ENCODE measurements at regions not wholly inside any gene's neighbourhood (a gene's known extent, or its start where the extent isn't known, plus 50 kb on each side); places are given as distances from the start of the nearest gene placed in this dataset.

DNA sequence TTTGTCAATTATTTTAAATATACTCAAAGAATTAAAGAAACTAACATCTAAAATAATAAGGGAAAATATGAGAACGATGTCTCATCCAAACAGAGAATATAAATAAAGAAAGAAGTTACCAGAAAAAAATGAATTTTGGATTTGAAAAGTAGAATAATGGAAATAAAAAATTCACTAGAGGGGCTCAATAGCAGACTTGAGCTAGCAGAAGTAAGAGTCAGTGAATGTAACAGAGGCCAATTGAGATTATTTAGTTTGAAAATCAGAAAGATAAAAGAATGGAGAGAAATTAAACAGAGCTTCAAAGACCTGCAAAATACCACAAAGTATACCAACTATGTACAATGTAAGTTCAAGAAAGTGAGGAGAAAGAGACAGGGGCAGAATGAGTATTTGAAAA, 333.6 kb downstream of the GPD2 start:
- TF ChIP-seq, protein P1, sequence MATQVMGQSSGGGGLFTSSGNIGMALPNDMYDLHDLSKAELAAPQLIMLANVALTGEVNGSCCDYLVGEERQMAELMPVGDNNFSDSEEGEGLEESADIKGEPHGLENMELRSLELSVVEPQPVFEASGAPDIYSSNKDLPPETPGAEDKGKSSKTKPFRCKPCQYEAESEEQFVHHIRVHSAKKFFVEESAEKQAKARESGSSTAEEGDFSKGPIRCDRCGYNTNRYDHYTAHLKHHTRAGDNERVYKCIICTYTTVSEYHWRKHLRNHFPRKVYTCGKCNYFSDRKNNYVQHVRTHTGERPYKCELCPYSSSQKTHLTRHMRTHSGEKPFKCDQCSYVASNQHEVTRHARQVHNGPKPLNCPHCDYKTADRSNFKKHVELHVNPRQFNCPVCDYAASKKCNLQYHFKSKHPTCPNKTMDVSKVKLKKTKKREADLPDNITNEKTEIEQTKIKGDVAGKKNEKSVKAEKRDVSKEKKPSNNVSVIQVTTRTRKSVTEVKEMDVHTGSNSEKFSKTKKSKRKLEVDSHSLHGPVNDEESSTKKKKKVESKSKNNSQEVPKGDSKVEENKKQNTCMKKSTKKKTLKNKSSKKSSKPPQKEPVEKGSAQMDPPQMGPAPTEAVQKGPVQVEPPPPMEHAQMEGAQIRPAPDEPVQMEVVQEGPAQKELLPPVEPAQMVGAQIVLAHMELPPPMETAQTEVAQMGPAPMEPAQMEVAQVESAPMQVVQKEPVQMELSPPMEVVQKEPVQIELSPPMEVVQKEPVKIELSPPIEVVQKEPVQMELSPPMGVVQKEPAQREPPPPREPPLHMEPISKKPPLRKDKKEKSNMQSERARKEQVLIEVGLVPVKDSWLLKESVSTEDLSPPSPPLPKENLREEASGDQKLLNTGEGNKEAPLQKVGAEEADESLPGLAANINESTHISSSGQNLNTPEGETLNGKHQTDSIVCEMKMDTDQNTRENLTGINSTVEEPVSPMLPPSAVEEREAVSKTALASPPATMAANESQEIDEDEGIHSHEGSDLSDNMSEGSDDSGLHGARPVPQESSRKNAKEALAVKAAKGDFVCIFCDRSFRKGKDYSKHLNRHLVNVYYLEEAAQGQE (IDR thresholded peaks at IDR 0.05; ENCODE audit: low read depth), result no peak
- no peak for TF ChIP-seq EP300 (IDR thresholded peaks at IDR 0.05; ENCODE audit: borderline replicate concordance)
